VCaP (cell line): ENCODE measurements at regions not wholly inside any gene's neighbourhood (a gene's known extent, or its start where the extent isn't known, plus 50 kb on each side); places are given as distances from the start of the nearest gene placed in this dataset.
"Not testable (repeated sequence)": the region's sequence is repeated elsewhere in the genome, so short reads cannot be mapped to it uniquely, and the experiment has no call there.

ENCODE experiments used
- H3K27ac ChIP-seq: fragments of 450-650 bp; 2 replicates; pipeline ENCODE4 v1.5.1; 2017
- CTCF ChIP-seq: fragments of 450-650 bp; conservative IDR thresholded peaks from 2 replicates; pipeline ENCODE4 v1.5.1; 2017; ENCODE audit warnings: mild to moderate bottlenecking, moderate library complexity

GRCh38 chr6:153485072-153485471 lies 354.0 kb upstream of the RGS17 start:
- no peak overlapping the region for H3K27ac ChIP-seq
- no peak for TF ChIP-seq CTCF

GRCh38 chr6:153484056-153484455 lies 353.0 kb upstream of the RGS17 start:
- H3K27ac ChIP-seq: no peak overlapping the region
- no peak for TF ChIP-seq CTCF

GRCh38 chr6:153476243-153476642 lies 345.2 kb upstream of the RGS17 start:
- no peak for TF ChIP-seq CTCF

GRCh38 chr6:153465050-153465449 lies 334.0 kb upstream of the RGS17 start:
- no peak for TF ChIP-seq CTCF
- no peak overlapping the region for H3K27ac ChIP-seq

More at GRCh38 chr6:153476243-153476642, 345.2 kb upstream of the RGS17 start:
- H3K27ac ChIP-seq: no peak overlapping the region

- no peak for TF ChIP-seq CTCF
- no peak overlapping the region for H3K27ac ChIP-seq
Measured at GRCh38 chr6:153449279-153449678, 318.2 kb upstream of the RGS17 start.

GRCh38 chr6:153442749-153443148 lies 311.7 kb upstream of the RGS17 start:
- H3K27ac ChIP-seq: not testable (repeated sequence)

GRCh38 chr6:153442096-153442495 lies 311.0 kb upstream of the RGS17 start:
- no peak for TF ChIP-seq CTCF

GRCh38 chr6:153437193-153437592 lies 306.1 kb upstream of the RGS17 start:
- TF ChIP-seq CTCF: no peak
- no peak overlapping the region for H3K27ac ChIP-seq

More at GRCh38 chr6:153442096-153442495, 311.0 kb upstream of the RGS17 start:
- H3K27ac ChIP-seq: no peak overlapping the region
